Transverse colon (tissue), 4 donors: ENCODE measurements at regions not wholly inside any gene's neighbourhood (a gene's known extent, or its start where the extent isn't known, plus 50 kb on each side); places are given as distances from the start of the nearest gene placed in this dataset.

ENCODE experiments used
- DNase-seq: peaks from one replicate; pipeline ENCODE4 v3.0.0-alpha.2; 2019
- H3K27ac ChIP-seq, 4 donors: fragments of 200-600 bp; sonication (generic); 2 replicates each; pipeline ENCODE4 v1.5.1; 2016 to 2018; ENCODE audit warnings: inconsistent platforms in 4 of 4
- H3K27me3 ChIP-seq: fragments of 200-600 bp; sonication (generic); 2 replicates; pipeline ENCODE4 v1.5.1; 2017; ENCODE audit warnings: inconsistent platforms
- H3K36me3 ChIP-seq, 4 donors: fragments of 200-600 bp; sonication (generic); 2 replicates each; pipeline ENCODE4 v1.5.1; 2017 to 2019; ENCODE audit warnings: inconsistent platforms in 4 of 4
- H3K4me1 ChIP-seq, 4 donors: fragments of 200-600 bp; sonication (generic); 2 replicates each; pipeline ENCODE4 v1.5.1; 2017 to 2020; ENCODE audit warnings: inconsistent platforms in 4 of 4
- H3K4me3 ChIP-seq, 4 donors: fragments of 200-600 bp; sonication (generic); 1 replicate in 1 of 4; 2 replicates in 3 of 4; pipeline versions ENCODE4 v1.5.1 to v1.6.1; 2017 to 2019; ENCODE audit warnings: inconsistent platforms in 4 of 4
- H3K9me3 ChIP-seq, 2 donors: fragments of 200-600 bp; sonication (generic); 2 replicates each; pipeline ENCODE4 v1.5.1; 2017 to 2019; ENCODE audit warnings: inconsistent platforms in 2 of 2
- CTCF ChIP-seq, 5 experiments: fragments of 200-600 bp in 3 of 5; fragments of 450-650 bp in 2 of 5; sonication (generic) in 3 of 5; IDR thresholded peaks; 1 replicate in 2 of 5; 2 replicates in 3 of 5; pipeline ENCODE4 v1.5.1; 2016 to 2017; ENCODE audit warnings: antibody characterized with exemption in 5 of 5, inconsistent platforms in 3 of 5, mild to moderate bottlenecking in 2 of 5, moderate library complexity in 1 of 5
- EP300 ChIP-seq: sonication (generic); formaldehyde crosslinking; IDR thresholded peaks from one replicate; pipeline ENCODE4 v1.6.1; 2017; ENCODE audit warnings: antibody characterized with exemption, low read depth
- POLR2A ChIP-seq: fragments of 450-650 bp; IDR thresholded peaks from one replicate; pipeline ENCODE4 v1.6.1; 2016; ENCODE audit warnings: antibody characterized with exemption, mild to moderate bottlenecking, moderate library complexity
- POLR2AphosphoS5 ChIP-seq, 3 donors: sonication (generic); formaldehyde crosslinking; IDR thresholded peaks; one replicate each; pipeline ENCODE4 v1.6.1; 2016; ENCODE audit warnings: antibody characterized with exemption in 3 of 3
- WGBS, 2 donors: methylation state at CpG; one replicate each; pipeline ENCODE4 v1.1.5; 2018; ENCODE audit warnings: low coverage in 1 of 2; 5-methylcytosine and 5-hydroxymethylcytosine counted together
- in situ Hi-C, 4 donors: fragments of 200-750 bp; cut with MboI; loops; one replicate each; pipeline versions ENCODE4 v1.15.0 to v1.15.1; 2017; ENCODE audit warnings: low sequenced_read_pairs in 3 of 4, low pct_ligation_motif_present in 1 of 4, low pct_unique_long_range_greater_than_20kb in 1 of 4
- intact Hi-C: fragments of 100-400 bp; cut with DNase I; formaldehyde crosslinking; loops from one replicate; pipeline ENCODE4 v1.15.1; 2023; ENCODE audit warnings: low total_unique reads

- in situ Hi-C loops, result no loop called here
- WGBS, 2 donors, result 73 to 83% methylated on average over 4 to 5 of the region's 5 CpGs
- H3K36me3 ChIP-seq, result no peaks in the 10 kb centered on the region
- H3K27me3 ChIP-seq, result no peaks in the 10 kb centered on the region
- H3K27ac ChIP-seq, result no peak overlapping the region
- H3K9me3 ChIP-seq, result no peaks in the 10 kb centered on the region
- no peak for TF ChIP-seq POLR2AphosphoS5 (IDR thresholded peaks at IDR 0.05)
- no peak for TF ChIP-seq EP300
- TF ChIP-seq CTCF (IDR thresholded peaks at IDR 0.05), result no peak
- no peak for TF ChIP-seq POLR2A
- H3K4me3 ChIP-seq, result no peak overlapping the region
- H3K4me1 ChIP-seq, result no peaks in the 10 kb centered on the region
- intact Hi-C loops, result no loop called here
- no peak for DNase-seq
Observed at GRCh38 chr2:105473011-105473410, 74.2 kb upstream of the FHL2 start.

GRCh38 chr2:105470979-105471378 is 72.1 kb upstream of the FHL2 start:
- no peak overlapping the region for H3K27ac ChIP-seq
- TF ChIP-seq EP300 (no peak), CTCF (IDR thresholded peaks at IDR 0.05) (no peak), POLR2A (no peak), POLR2AphosphoS5 (IDR thresholded peaks at IDR 0.05) (no peak)
- intact Hi-C loops (no loop called here), in situ Hi-C loops (no loop called here)
- no peaks in the 10 kb centered on the region for H3K4me1 ChIP-seq
- no peaks in the 10 kb centered on the region for H3K27me3 ChIP-seq
- DNase-seq, result no peak
- H3K4me3 ChIP-seq, result no peak overlapping the region
- no peaks in the 10 kb centered on the region for H3K9me3 ChIP-seq
- WGBS, 2 donors, result 76 to 100% methylated on average over 1 to 5 of the region's 5 CpGs
- H3K36me3 ChIP-seq, result no peaks in the 10 kb centered on the region

GRCh38 chr2:105469781-105470180 is 70.9 kb upstream of the FHL2 start:
- Histone ChIP-seq H3K4me3 (no peak overlapping the region), H3K27ac (no peak overlapping the region), H3K27me3 (no peaks in the 10 kb centered on the region), H3K4me1 (no peaks in the 10 kb centered on the region), H3K9me3 (no peaks in the 10 kb centered on the region), H3K36me3 (no peaks in the 10 kb centered on the region)
- intact Hi-C loops (no loop called here), in situ Hi-C loops (no loop called here)
- TF ChIP-seq CTCF (IDR thresholded peaks at IDR 0.05), result no peak
- TF ChIP-seq EP300, result no peak
- no peak for TF ChIP-seq POLR2AphosphoS5 (IDR thresholded peaks at IDR 0.05)
- no peak for TF ChIP-seq POLR2A
- no peak for DNase-seq
- 93 to 100% methylated on average over 1 to 8 of the region's 8 CpGs for WGBS, 2 donors

GRCh38 chr2:105468582-105469042 is 69.8 kb upstream of the FHL2 start:
- intact Hi-C loops, result no loop called here

More at GRCh38 chr2:105468582-105469042, 69.8 kb upstream of the FHL2 start:
- in situ Hi-C loops, result no loop called here
- no peak overlapping the region for H3K27ac ChIP-seq
- H3K9me3 ChIP-seq, result no peaks in the 10 kb centered on the region
- no peaks in the 10 kb centered on the region for H3K4me1 ChIP-seq
- TF ChIP-seq POLR2AphosphoS5 (IDR thresholded peaks at IDR 0.05) (no peak), CTCF (IDR thresholded peaks at IDR 0.05) (no peak), POLR2A (no peak), EP300 (no peak)
- H3K36me3 ChIP-seq, result no peaks in the 10 kb centered on the region
- H3K27me3 ChIP-seq, result no peaks in the 10 kb centered on the region
- no peak for DNase-seq
- no peak overlapping the region for H3K4me3 ChIP-seq
- 74 to 79% methylated on average over 3 to 8 of the region's 8 CpGs for WGBS, 2 donors
